ENCODE measurements at regions not wholly inside any gene's neighbourhood (a gene's known extent, or its start where the extent isn't known, plus 50 kb on each side); places are given as distances from the start of the nearest gene placed in this dataset.

DNA sequence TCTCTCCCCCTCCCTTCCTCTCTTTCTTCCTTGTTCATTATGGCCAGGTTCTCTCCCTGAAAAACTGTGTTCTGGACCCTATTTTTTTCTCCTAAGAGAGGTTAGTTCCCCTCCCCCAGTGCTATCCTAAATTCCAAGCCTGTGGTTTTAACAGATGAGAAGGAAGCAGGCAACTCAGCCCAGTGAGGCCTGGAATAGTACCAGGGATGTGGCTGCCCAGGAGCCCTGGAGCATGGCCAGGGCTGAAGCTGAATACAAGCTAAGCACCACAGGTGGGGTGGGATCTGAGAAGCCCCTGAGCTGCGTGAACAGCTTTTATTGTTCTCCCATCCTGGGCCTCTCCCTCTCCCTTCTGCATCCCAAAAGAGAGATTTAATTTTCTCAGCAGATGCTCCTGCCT lies 1581.3 kb upstream of the TMEM132C start:
- no peak for DNase-seq (ENCODE audit: low spot score)

DNA sequence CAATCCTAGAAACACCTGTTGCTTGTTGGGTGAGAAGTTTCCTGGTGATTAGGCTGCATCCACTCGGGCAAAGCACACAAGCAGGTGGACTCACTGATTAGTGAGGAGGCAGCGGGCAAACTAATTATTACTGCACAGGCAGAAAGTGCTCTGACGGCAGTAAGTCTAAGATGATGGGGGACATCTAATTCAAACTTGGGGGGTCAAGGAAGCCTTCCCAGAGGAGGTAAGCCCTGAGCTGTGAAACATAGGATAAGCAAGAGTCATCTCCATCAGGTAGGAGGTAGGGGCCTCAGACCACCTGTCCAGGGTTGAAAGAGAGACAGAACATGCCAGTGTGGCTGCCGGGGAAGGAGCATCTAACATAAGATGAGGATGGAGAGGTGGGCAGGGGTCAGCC lies 1578.4 kb upstream of the TMEM132C start:
- DNase-seq (ENCODE audit: low spot score), result no peak

DNA sequence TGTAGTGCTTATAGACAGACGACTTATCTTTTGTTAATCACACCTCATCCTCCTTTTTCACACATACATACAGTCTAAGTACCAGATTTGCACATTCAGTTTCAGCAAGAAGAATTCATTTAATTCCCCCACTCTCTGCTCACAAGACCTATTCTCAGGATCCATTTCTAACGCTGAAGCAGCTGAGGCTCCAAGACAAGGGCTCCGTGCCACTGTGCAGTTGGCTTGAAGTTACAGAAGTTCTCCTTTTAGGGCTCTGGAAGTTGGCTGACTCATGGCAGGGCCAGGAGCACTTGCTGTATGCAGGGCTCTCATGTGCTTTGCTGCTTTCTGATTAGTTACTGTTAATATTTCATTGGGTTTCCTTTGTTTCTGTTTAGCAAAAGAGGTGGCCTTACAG lies 1566.9 kb upstream of the TMEM132C start:
- no peak for DNase-seq (ENCODE audit: low spot score)

DNA sequence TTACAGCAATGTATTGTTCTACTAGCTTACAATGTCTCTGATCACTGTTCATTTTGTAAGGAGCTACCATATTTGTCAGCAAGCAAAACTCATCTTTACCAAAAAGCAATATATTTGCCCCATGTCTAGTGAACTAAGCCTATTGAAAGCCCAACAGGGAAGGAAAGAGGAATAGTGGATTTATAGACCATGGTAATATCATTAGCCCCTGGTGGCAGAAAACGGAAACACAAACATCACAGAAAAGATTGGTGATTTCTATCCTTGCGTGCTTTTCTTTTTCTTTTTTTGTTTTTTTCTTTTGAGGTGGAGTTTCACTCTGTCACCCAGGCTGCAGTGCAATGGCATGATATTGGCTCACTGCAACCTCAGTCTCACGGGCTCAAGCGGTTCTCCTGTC lies 1562.4 kb upstream of the TMEM132C start:
- no peak for DNase-seq (ENCODE audit: low spot score)

DNA sequence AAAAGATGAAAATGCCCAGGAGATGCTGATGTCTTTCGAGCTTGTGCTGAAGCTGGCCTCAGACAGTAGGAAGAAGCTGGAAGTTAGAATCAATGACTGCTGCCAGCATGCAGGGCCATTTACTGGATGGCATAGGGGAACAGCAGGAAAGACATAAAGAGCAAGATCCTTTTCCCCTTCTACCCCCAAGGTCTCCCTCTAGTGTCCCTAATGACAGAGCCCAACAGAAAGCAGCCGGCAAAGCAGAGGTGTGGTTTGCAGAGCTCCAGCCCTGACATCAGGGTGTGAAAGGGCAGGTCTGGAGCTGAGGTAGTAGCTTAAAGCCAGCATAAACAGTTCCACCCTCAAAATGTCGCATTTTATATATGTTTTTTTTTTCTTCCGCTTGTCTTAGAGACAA lies 1560.7 kb upstream of the TMEM132C start:
- no peak for DNase-seq (ENCODE audit: low spot score)

DNA sequence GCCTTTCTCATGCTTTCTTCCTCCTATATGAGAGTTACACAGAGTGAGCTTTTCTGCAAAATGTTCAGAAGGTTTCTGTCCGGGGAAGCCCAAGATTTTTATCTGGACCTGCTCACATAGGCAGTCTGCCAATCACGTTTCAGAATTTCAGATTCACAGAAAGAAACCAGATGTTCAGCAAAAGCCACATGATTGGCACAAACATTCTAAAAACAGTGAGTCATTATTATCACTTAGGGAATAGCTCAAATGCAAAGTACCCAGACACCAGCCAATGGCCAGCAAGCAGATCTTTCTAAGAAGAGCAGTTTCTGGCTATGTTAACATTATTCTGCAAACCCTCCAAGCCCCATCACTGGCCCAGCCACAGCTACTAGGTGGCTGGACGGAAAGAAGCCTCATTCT lies 1558.5 kb upstream of the TMEM132C start:
- no peak for DNase-seq (ENCODE audit: low spot score)

DNA sequence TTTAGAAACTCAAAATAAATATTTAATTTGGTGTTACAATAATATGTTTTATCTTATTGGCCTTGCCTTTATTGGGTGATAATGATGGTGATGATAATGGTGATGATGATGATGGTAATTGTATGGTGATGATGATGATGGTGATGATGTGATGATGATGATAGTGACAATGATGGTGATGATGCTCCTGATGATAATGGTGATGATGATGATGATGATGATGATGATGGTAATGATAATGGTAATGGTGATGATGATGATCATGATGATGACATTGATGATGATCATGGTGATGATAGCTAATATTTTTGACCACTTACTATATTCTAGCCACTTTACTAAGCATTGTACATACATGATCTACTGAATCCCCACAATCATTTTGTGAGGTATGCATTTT lies 1548.6 kb upstream of the TMEM132C start:
- DNase-seq (ENCODE audit: low spot score), result no peak

DNA sequence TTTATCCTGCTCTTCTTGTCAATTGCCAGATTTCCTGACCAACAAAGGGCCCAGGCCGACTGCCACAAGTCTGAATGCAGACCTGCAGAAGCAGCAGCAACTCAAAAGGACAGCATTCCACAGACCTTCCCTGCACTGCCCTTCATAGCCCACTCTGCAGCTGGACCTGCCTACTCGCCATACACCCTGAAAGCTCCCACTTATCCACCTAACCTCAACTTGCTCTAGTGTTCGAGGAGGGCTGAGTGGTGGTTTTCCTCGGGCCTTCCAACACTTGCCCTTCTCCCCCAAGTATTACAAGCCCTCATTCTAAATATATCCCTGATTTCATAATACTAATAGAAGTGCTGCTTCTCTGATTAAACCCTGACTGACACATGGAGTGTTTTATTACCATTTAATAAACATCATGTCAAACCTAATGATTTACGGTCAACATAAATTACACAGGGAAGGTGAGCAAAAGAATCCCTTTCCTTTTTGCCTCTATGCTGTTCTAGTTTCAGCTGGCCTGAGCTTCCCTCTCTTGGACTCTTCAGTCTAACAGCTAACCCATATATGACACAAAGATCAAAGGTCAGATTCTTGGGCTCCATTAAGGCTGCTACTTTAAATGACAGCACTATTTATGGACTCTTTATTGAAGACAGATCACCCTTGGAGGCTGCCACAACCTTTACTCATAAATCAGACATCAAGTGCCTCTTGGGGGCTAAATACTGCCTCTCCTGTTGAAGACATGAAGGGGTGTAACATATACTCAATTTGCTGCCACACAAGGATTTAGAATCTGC lies 1546.9 kb upstream of the TMEM132C start:
- no peak for DNase-seq (ENCODE audit: low spot score)

DNA sequence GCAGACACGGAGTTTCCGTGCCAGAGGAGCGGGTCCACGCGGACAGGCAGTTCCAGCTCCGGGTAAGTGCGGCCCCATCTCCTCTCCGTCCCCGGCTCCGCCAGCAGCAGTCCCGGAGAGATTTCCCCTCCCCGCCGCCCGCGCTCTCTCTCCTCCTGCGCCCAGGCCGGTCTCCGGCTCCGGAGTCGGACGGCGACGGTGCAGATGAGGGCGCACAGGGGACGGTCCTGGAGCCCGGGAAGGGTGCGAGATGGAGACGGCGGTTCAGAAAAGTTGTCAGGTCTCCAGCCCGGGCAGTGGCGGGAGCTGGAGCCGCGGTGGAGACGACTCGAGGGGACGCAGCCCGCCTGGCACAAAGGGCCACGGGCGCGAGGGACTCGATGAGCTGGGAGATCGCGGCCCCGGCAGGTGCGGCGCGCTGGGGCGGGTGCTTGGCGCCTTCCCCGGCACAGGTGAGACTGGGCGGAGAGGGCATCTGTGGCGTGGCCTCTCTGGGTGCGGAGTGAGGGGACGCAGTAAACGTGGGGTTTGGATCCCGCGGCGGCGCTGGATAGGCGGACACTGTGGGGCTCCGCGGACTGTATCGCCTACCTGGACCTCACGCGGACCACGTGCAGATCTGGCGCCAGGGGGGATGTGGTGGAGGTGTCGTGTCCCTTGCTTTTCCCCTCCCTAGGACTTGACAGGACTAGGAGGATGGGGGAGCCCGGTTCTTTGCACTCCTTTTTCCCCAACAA lies 1540.3 kb upstream of the TMEM132C start:
- no peak for DNase-seq (ENCODE audit: low spot score)

DNA sequence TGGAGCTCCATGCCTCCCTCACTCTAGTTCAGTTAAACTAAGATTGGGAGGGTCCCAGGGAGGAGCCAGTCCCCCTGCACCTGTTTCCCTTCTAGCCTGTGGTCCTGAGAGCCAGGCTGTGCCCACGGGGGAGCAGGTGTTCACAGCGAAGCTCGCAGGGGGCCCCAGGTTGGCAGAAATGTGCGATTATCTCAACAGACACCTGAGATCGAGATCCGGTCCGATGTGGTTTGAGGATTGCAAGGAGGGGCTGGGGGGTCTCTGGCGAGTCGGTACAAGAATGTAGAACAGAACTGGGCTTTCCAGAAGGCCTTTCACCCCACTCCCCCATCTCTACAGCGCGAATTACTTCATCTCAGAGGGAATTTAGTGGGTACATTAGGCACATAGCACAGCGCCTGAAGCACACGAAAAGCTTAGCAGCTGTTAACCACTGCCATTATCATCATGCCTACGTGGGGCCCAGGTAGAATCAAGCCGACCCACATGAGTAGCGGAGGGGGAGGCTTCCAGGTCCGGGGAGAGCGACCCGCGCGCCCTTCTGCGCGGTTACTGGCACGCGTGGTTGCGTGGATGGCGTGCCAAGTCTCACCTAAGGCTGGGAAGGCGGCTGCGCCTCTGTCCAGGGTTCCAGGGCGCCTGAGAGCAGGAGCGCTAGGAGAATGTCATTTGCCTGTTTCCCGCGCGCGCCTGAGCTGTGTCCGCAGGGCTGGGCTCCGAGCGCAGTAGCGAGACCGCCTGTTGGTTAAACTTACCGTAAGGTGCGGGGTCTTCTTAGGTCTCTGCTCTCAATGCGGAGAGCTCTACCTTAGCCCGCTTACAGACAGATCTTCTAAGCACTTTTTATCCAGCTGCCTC lies 1539.5 kb upstream of the TMEM132C start:
- no peak for DNase-seq (ENCODE audit: low spot score)

DNA sequence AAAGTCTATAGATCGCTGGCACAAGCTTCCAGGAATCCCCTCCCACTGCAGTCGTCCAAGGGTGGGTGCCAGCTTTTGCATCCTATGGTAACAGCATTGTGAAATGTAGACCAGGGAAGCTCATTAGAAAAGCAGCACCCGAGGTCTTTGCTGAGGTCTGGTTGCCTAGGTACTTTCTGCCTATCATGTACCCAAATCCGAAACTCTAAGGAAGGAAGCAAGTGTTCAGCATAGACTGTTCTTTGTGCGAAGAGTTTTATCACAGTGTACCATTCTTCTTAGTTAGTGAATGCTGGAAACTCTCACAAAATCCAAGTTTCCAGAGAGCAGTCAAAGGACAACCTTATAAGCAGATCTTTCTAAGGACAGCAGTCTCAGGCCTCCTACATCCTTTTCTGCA lies 1532.7 kb upstream of the TMEM132C start:
- DNase-seq (ENCODE audit: low spot score), result no peak

DNA sequence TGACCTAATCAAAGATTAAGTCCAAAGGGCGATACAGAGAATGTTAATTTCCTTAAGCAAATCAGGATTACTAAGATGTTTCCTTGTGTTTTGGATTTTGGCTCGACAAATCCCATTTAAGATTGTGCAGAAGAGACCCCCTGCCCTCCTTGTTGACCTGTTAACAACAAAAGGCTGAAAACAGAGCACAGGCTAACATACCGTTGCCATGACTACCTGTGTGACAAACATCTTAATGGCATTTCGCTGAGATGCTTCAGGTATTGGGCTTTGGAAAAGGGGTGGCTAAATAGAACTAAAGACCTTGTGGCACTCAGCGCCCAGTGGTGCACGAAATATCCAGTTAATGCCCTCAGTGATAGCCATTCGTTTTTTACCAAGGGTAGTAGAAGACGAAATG lies 1532.3 kb upstream of the TMEM132C start:
- no peak for DNase-seq (ENCODE audit: low spot score)

DNA sequence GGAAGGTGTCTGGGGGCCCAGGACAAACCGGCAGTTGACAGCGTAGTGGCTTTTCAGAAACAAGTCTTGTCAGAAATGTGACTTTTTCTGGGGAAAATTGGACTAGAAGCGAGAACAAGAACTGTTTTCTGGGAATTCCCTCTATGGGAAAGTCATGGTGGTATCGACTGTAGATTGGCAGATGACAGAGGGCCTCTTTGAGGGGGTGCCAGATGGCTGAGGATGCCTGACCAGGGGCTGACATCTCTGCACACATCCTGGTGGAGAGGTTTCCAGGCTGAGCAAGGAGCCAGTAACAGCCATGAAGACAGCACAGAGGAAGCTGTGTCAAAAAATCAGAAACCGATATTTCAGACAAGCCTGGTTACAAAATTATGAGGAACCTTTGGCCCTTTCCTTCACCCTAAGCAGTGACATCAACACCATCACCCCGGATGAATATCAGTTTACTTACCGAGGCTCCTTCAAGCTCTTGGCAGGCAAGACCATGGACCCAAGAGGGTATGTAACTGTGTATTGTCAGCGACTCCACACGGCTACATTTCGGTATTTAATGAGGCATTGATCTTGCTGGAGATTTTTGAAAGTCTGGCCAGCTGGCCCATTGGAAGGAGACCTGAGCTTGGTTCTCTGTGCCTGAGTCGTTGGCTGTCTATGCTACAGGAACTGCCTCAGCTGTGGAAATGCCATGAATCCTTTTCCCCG lies 1525.3 kb upstream of the TMEM132C start:
- DNase-seq (ENCODE audit: low spot score), result no peak

DNA sequence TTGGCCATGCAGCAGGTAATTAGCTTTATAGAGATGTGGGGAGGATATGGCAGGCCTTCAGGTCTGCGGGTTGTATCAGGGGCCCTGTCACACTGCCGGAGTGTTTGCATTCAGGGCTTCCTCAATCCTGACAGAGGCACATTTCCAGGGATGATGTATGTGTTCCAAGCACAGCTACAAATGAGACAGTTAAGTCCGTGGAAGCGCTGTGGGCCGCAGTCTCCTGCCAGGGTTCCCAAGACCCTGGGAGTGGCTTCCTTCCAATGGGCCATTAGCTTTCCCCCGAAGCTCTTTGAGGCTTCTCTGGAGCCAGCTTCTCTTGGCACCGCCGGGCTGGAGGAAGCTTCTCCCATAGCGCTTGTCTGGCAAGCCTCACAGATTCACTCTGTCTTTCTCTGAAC lies 1524.7 kb upstream of the TMEM132C start:
- DNase-seq (ENCODE audit: low spot score), result no peak

DNA sequence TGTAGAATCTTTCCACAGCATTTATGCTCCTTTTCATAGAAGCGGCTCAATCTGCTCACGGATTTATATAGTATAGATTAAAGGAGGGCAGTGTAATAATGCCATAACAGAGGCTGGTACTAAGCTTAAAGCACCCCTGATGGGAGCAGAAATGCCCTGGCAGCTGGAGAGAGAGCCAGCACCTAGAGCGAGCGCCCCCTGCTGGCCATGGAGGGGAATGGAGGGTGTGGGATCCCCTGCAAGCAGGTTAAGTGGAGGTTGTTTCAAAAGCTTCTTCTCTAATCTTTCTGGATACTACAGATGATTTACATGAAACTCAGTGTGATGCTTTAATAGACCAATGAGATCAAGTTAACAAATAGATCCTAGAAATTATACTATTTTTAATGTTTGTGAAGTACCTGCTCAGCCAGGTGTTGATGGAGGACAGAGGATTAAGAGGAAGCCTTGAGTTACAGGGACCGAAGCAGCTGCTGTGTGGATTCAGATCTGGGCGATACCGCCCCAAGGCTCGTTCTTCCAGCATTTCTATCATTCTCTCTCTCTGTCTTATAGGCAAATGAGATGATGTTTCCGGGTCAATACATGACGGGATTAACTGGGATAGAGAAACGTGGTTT lies 1519.3 kb upstream of the TMEM132C start:
- DNase-seq (ENCODE audit: low spot score), result peak; percentile 21

DNA sequence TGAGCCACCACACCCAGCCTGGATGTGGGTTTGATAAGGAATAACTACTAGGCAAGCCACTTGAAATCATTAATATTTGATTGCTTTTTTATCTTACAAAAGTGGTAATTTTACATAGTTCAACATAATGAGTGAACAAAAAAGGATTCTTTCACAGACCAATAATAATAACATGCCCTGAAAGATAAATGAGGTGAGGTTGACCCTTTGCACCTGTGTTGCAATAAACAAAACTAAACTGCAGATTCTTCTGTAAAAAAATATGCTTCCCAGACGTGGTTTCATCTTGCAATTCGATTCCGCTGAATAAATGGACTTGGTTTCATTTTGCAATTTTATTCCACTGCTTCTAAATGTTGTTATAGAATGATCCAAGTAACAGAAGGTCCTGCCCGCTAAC lies 1514.9 kb upstream of the TMEM132C start:
- no peak for DNase-seq (ENCODE audit: low spot score)

DNA sequence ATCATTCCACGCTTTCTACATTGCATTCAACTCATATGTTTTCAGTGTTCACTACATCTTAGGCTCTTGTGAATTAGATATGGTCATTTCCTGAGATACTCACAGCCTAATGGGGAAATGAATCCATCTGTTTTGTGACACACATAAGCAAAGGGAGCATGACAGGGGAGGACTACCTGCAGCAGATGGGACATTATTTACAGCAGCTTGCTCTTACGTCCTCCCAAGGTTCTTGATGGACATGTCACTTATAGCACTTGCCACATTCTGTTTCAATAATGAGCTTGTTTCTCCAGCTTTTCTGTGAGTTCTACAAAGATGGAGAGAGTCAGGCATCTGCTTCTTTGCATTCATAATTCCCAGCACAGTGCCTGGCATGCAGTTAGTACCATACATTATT lies 1509.6 kb upstream of the TMEM132C start:
- no peak for DNase-seq (ENCODE audit: low spot score)

DNA sequence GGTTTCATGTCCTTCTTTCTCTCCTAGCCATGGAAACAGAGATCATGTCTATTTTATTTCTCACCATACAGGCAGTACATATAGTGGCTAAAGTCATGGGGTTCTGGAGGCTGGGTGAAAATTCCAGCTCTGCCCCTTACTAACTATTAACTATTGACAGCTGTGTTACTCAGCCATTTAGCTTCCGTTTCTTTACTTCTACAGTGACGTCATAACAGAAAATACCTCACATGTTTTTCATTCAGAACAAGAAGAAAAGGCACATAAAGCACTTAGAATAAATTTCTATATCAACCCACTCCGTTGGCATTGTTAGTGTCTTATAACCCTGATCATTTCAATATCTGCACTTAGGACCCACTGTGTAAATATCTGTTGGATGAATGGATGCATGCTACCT lies 1506.9 kb upstream of the TMEM132C start:
- no peak for DNase-seq (ENCODE audit: low spot score)

DNA sequence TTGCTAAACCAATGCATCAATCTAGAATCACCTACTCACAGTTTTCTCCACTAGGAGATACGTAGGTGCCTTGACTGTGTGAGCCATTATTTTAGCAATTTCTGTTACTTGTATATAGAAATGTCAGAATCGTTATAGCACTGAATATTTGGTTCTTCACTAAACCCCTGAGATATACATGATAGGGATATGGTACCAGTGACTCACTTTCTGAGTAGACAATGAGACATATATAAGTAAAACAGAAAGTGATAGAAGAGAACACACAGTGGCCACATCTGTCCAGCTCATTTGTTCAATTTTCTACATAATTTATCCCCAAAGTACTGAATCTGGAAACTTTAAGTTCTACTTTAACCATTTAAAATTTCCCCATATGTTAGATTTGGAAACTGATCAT lies 1505.5 kb upstream of the TMEM132C start:
- no peak for DNase-seq (ENCODE audit: low spot score)

DNA sequence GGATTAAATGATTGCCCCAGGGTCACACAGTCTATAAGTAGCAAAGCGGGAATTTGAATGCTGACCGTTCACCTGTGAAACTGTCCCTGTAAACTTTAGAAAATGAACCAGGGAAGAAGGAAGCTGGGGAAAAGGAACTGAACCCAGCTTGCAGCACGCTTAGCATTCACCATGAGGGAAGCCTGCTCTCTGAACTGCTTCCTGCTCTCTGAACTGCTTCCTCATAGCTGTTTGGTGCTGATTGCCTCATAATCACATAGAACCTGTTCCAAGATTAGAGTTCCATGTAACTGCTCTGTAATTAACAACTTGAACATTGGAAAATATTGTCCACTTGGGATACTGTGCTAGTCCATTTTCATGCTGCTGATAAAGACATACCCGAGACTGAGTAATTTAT lies 1504.8 kb upstream of the TMEM132C start:
- DNase-seq (ENCODE audit: low spot score), result no peak

DNA sequence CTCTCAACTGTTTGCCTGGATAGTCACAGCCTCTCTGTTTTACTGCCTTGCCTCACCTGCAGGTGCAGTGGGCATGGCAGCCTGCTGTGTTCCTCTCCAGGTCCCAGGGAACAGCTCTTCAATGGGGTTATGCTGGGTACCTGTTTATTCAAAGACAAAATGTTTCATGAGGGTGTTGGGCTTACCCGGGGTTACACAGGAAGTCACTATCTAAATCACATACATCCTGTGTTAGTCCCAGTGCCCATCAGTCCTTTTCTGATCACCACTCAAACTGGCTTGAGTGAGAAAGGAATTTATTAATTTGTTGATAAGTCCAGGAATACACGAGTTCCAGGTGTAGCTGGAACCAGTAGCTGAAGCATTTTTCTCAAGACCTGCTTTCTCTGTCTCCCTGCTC lies 1503.6 kb upstream of the TMEM132C start:
- DNase-seq (ENCODE audit: low spot score), result no peak

DNA sequence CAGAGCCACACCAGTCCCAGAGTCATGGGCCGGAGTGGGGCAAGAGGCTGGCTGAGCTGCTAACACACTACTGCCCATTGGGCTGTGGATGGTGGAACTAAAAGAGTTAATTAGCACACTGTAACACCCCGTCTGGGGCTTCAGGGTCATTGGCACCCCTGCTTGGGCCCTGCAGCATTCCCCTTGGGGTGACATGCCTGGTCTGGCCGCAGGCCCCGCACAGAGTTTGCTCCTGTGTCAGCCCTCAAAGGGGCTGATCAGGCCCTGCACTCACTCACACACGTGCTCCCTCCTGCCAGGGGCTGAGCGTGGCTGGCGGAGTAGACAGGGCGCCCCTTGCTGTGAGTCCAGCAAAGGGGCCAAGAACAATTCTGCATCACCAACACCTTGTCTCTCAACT lies 1499.6 kb upstream of the TMEM132C start:
- no peak for DNase-seq (ENCODE audit: low spot score)
